ENCODE measurements at regions not wholly inside any gene's neighbourhood (a gene's known extent, or its start where the extent isn't known, plus 50 kb on each side); places are given as distances from the start of the nearest gene placed in this dataset.
A peak's percentile ranks its signal among the peaks of the same experiment; 100 is the strongest.

- DNase-seq: no peak
Measured at GRCh38 chr1:30038134-30039025, 685.0 kb downstream of the MATN1 start.

GRCh38 chr1:30037251-30038118 lies 685.9 kb downstream of the MATN1 start:
- peak in 1 of 3 experiments; percentile 5 for DNase-seq

- DNase-seq: no peak
Measured at GRCh38 chr1:30036666-30037065, 686.7 kb downstream of the MATN1 start.

GRCh38 chr1:30036229-30036547 lies 687.2 kb downstream of the MATN1 start:
- no peak for DNase-seq

- DNase-seq: no peak
Measured at GRCh38 chr1:30035522-30036228, 687.7 kb downstream of the MATN1 start.

GRCh38 chr1:30034627-30035521 lies 688.5 kb downstream of the MATN1 start:
- peak in 2 of 3 experiments; percentile 25 to 65 for DNase-seq

- DNase-seq: no peak
Measured at GRCh38 chr1:30034105-30034626, 689.2 kb downstream of the MATN1 start.

GRCh38 chr1:30033256-30034104 lies 689.9 kb downstream of the MATN1 start:
- DNase-seq: no peak

GRCh38 chr1:30032302-30032701 lies 691.1 kb downstream of the MATN1 start:
- DNase-seq: no peak

GRCh38 chr1:30029677-30030076 lies 693.7 kb downstream of the MATN1 start:
- DNase-seq: no peak

- DNase-seq: peak in 1 of 3 experiments; percentile 15
Measured at GRCh38 chr1:30028939-30029338, 694.4 kb downstream of the MATN1 start.

GRCh38 chr1:30028283-30028682 lies 695.1 kb downstream of the MATN1 start:
- no peak for DNase-seq

- DNase-seq: no peak
Measured at GRCh38 chr1:30027247-30027646, 696.1 kb downstream of the MATN1 start.

- DNase-seq: no peak
Measured at GRCh38 chr1:30024411-30025195, 698.8 kb downstream of the MATN1 start.

GRCh38 chr1:30023339-30024022 lies 699.9 kb downstream of the MATN1 start:
- DNase-seq: no peak

GRCh38 chr1:30014031-30014430 lies 709.4 kb downstream of the MATN1 start:
- no peak for DNase-seq

GRCh38 chr1:30012455-30013440 lies 710.6 kb downstream of the MATN1 start:
- no peak for DNase-seq

- DNase-seq: no peak
Measured at GRCh38 chr1:30011970-30012369, 711.4 kb downstream of the MATN1 start.

Data from NCI-H1417 (cell line).